Naive thymus-derived CD4-positive, alpha-beta T cell (primary cell): ENCODE measurements at regions not wholly inside any gene's neighbourhood (a gene's known extent, or its start where the extent isn't known, plus 50 kb on each side); places are given as distances from the start of the nearest gene placed in this dataset.

Experiments
- ATAC-seq: fragments of 150-1000 bp; cut with Tn5 transposase; 2 replicates; pipeline ENCODE4 v1.10.0; 2021; ENCODE audit warnings: mild to moderate bottlenecking, moderate library complexity
- CTCF ChIA-PET: fragments of 350-600 bp; sonication (Branson Sonifier 250); formaldehyde crosslinking; loops from one replicate; lab custom pipeline; 2021; ENCODE audit warnings: antibody characterized with exemption; lab: Charles Lee
- POLR2A ChIA-PET: fragments of 350-600 bp; sonication (Branson Sonifier 250); formaldehyde crosslinking; loops from one replicate; lab custom pipeline; 2021; ENCODE audit warnings: antibody characterized with exemption, inconsistent platforms; lab: Charles Lee
- DNase-seq, 9 donors: peaks; one replicate each; pipeline versions ENCODE4 v3.0.0 to v3.0.0-alpha.2; 2020 to 2022; ENCODE audit warnings: mixed read lengths in 1 of 9
- H3K27ac ChIP-seq: one replicate; pipeline ENCODE4 v1.7.0; 2013; ENCODE audit warnings: mild to moderate bottlenecking, low read depth, low read length, moderate library complexity
- H3K27me3 ChIP-seq, 2 donors: one replicate each; pipeline ENCODE4 v1.7.0; 2013; ENCODE audit warnings: low read length in 2 of 2, mild to moderate bottlenecking in 2 of 2, moderate library complexity in 2 of 2; ENCODE audit not compliant: control insufficient read depth in 2 of 2, insufficient read depth in 2 of 2
- H3K36me3 ChIP-seq, 3 experiments: 1 replicate in 2 of 3; 2 replicates in 1 of 3; pipeline ENCODE4 v1.7.0; 2013; ENCODE audit warnings: low read length in 3 of 3, mild to moderate bottlenecking in 3 of 3, moderate library complexity in 1 of 3; ENCODE audit not compliant: insufficient read depth in 3 of 3, control insufficient read depth in 2 of 3
- H3K4me1 ChIP-seq, 2 donors: one replicate each; pipeline ENCODE4 v1.7.0; 2013; ENCODE audit warnings: low read length in 2 of 2, mild to moderate bottlenecking in 2 of 2, moderate library complexity in 1 of 2; ENCODE audit not compliant: control insufficient read depth in 2 of 2, insufficient read depth in 2 of 2
- H3K4me3 ChIP-seq: 2 replicates; pipeline ENCODE4 v1.7.0; 2013; ENCODE audit warnings: mild to moderate bottlenecking, low read length
- H3K9me3 ChIP-seq, 3 experiments: 1 replicate in 2 of 3; 2 replicates in 1 of 3; pipeline ENCODE4 v1.7.0; 2013; ENCODE audit warnings: low read length in 3 of 3; ENCODE audit not compliant: control insufficient read depth in 2 of 3
- H3K27ac Mint-ChIP-seq, 9 donors: one replicate each; pipeline ENCODE4 v1.8.0; 2020 to 2022; ENCODE audit warnings: mixed read lengths in 9 of 9, mild to moderate bottlenecking in 8 of 9, moderate library complexity in 5 of 9, inconsistent platforms in 2 of 9
- H3K27me3 Mint-ChIP-seq, 5 donors: one replicate each; pipeline ENCODE4 v1.8.0; 2021 to 2022; ENCODE audit warnings: mixed read lengths in 5 of 5, mild to moderate bottlenecking in 1 of 5
- H3K36me3 Mint-ChIP-seq, 5 donors: one replicate each; pipeline ENCODE4 v1.8.0; 2020 to 2022; ENCODE audit warnings: mixed read lengths in 5 of 5, mild to moderate bottlenecking in 3 of 5, inconsistent platforms in 1 of 5
- H3K4me1 Mint-ChIP-seq, 7 donors: one replicate each; pipeline ENCODE4 v1.8.0; 2020 to 2022; ENCODE audit warnings: mixed read lengths in 7 of 7, mild to moderate bottlenecking in 3 of 7, inconsistent platforms in 1 of 7
- H3K4me3 Mint-ChIP-seq, 10 donors: one replicate each; pipeline ENCODE4 v1.8.0; 2020 to 2022; ENCODE audit warnings: mild to moderate bottlenecking in 10 of 10, mixed read lengths in 10 of 10, moderate library complexity in 6 of 10, inconsistent platforms in 2 of 10
- H3K9me3 Mint-ChIP-seq, 11 donors: one replicate each; pipeline ENCODE4 v1.8.0; 2020 to 2022; ENCODE audit warnings: mixed read lengths in 11 of 11, mild to moderate bottlenecking in 4 of 11, inconsistent platforms in 1 of 11, moderate library complexity in 1 of 11
- intact Hi-C, 2 donors: fragments of 100-400 bp; cut with micrococcal nuclease; formaldehyde crosslinking; loops; one replicate each; pipeline ENCODE4 v1.15.1; 2023

DNA sequence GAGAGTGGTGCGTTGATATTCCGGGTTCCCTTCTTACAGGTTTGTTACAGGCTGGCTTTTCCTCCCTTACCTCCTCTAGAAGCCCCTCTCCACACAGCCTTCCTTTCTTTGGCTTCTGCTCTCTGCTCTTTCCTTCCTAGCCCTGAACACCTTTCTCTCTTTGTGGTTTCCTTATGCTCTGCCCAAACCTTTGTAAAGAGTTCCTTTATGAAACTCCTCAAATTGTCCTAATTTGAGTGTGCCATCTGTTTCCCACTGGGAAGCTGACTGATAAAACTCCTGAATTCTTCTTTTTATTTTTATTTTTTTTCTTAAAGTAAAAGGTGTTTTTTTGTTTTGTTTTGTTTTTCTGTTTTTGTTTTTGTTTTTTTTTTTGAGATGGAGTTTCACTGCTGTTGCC, 60.1 kb upstream of the OTX2 start:
- intact Hi-C loops: no loop called here
- CTCF ChIA-PET: no interaction called here
- no peak for DNase-seq

DNA sequence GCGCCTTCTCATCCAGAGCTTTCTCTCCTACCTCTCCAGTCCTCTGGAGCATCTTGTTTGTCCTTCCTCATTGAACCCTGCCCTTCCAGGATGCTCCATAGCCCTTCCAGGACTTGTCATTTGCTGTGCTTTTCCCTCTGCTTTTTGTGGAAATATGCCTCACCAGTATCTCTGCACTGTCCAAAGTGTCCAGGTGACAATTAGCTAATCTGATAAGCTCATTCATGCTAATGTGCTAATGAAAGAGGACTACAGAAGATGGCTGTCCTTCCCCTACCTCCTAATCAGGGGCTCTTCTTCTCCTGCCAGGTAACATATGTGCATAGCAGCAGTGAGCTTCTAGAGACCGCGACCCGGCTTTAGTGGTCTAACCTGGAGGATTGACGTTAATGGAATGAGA, 58.4 kb upstream of the OTX2 start:
- Histone ChIP-seq H3K36me3 (no peaks in the 10 kb centered on the region), H3K27me3 (no peaks in the 10 kb centered on the region), H3K9me3 (no peaks in the 10 kb centered on the region), H3K27ac (no peak overlapping the region), H3K4me3 (no peak overlapping the region), H3K4me1 (no peaks in the 10 kb centered on the region)
- CTCF ChIA-PET: no interaction called here
- H3K27ac Mint-ChIP-seq: no peak overlapping the region
- H3K4me3 Mint-ChIP-seq: no peak overlapping the region
- peaks cover 0 to 1% (median 0%) of the 10 kb centered on the region in 7 donors for H3K4me1 Mint-ChIP-seq
- peaks cover 0 to 4% (median 0%) of the 10 kb centered on the region in 11 donors for H3K9me3 Mint-ChIP-seq
- POLR2A ChIA-PET: no interaction called here
- H3K36me3 Mint-ChIP-seq: no peaks in the 10 kb centered on the region
- DNase-seq (no peak), ATAC-seq (no peak)
- intact Hi-C loops: no loop called here
- peaks cover 0 to 16% (median 7%) of the 10 kb centered on the region in 5 donors for H3K27me3 Mint-ChIP-seq

More for the DNA sequence above, 60.1 kb upstream of the OTX2 start:
- no peak overlapping the region for H3K4me3 ChIP-seq
- H3K4me1 ChIP-seq: no peaks in the 10 kb centered on the region
- Mint-ChIP-seq H3K4me1 (peaks cover 0 to 1% (median 0%) of the 10 kb centered on the region in 7 donors), H3K9me3 (peaks cover 0 to 4% (median 0%) of the 10 kb centered on the region in 11 donors), H3K36me3 (no peaks in the 10 kb centered on the region), H3K27me3 (peaks cover 0 to 11% (median 6%) of the 10 kb centered on the region in 5 donors), H3K4me3 (no peak overlapping the region), H3K27ac (no peak overlapping the region)
- no peaks in the 10 kb centered on the region for H3K36me3 ChIP-seq
- no peak overlapping the region for H3K27ac ChIP-seq
- no peaks in the 10 kb centered on the region for H3K9me3 ChIP-seq
- no peaks in the 10 kb centered on the region for H3K27me3 ChIP-seq
- POLR2A ChIA-PET: no interaction called here
- ATAC-seq: no peak

DNA sequence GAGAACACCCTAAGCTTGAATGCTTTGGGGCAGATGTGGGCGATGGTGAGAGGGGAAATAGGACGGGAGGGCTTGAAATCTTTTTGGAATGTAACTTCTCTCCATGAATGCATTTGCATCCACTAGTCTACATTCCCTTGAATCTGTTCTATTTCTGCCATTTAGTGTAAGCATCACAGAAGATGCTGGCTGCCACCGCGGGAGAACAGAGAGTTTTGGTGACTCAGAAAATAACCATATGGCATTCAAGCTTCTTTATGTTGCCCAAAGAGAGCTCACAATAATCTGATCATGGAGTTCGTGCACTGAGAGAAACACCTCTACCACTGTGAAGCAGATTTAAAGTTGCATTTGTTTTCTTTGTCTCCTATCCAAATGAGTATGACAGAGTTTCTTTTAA, 52.6 kb upstream of the OTX2 start:
- peaks cover 5 to 30% (median 19%) of the 10 kb centered on the region in 5 donors for H3K27me3 Mint-ChIP-seq
- ATAC-seq (no peak), DNase-seq (no peak)
- H3K36me3 Mint-ChIP-seq: no peaks in the 10 kb centered on the region
- H3K4me3 Mint-ChIP-seq: no peak overlapping the region
- no peaks in the 10 kb centered on the region for H3K36me3 ChIP-seq
- no peaks in the 10 kb centered on the region for H3K9me3 ChIP-seq
- intact Hi-C loops: no loop called here
- POLR2A ChIA-PET: no interaction called here
- no peak overlapping the region for H3K27ac Mint-ChIP-seq
- no peak overlapping the region for H3K27ac ChIP-seq
- no peak overlapping the region for H3K4me3 ChIP-seq
- no peaks in the 10 kb centered on the region for H3K9me3 Mint-ChIP-seq
- peaks cover 0 to 5% of the 10 kb centered on the region in 2 donors for H3K27me3 ChIP-seq
- peaks cover 0 to 2% (median 0%) of the 10 kb centered on the region in 7 donors for H3K4me1 Mint-ChIP-seq
- CTCF ChIA-PET: no interaction called here
- H3K4me1 ChIP-seq: no peaks in the 10 kb centered on the region

DNA sequence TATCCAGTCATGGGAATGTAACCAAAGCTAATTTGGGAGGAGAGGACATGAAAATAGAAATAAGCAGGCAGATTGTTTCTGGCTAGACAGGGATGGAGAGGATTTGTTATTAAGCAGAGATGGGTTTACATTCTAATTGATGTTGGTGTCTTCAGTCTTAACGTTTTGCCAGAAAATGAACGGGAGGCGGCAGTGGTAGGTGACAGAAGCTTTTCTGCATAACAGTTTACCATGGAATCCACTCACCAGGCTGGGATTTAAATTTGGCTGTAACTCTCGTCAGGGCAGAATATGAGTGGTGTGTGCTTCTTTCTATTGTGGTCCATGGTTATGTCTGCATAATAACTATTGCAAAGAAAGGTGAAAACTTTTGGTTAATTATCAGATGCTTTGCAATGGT, 50.2 kb upstream of the OTX2 start:
- no peaks in the 10 kb centered on the region for H3K4me1 ChIP-seq
- ChIA-PET CTCF (no interaction called here), POLR2A (no interaction called here)
- H3K36me3 ChIP-seq: no peaks in the 10 kb centered on the region
- H3K4me3 Mint-ChIP-seq: no peak overlapping the region
- no peaks in the 10 kb centered on the region for H3K36me3 Mint-ChIP-seq
- no peaks in the 10 kb centered on the region for H3K9me3 ChIP-seq
- no peak overlapping the region for H3K27ac ChIP-seq
- H3K27me3 Mint-ChIP-seq: peaks cover 22 to 48% (median 41%) of the 10 kb centered on the region in 5 donors
- ATAC-seq (no peak), DNase-seq (no peak)
- intact Hi-C loops: no loop called here
- H3K9me3 Mint-ChIP-seq: peaks cover 0 to 4% (median 0%) of the 10 kb centered on the region in 11 donors
- no peak overlapping the region for H3K4me3 ChIP-seq
- H3K27me3 ChIP-seq: peaks cover 0 to 5% of the 10 kb centered on the region in 2 donors
- H3K4me1 Mint-ChIP-seq: peaks cover 0 to 3% (median 0%) of the 10 kb centered on the region in 7 donors
- H3K27ac Mint-ChIP-seq: no peak overlapping the region
